ENCODE measurements at regions not wholly inside any gene's neighbourhood (a gene's known extent, or its start where the extent isn't known, plus 50 kb on each side); places are given as distances from the start of the nearest gene placed in this dataset.

GRCh38 chr10:6843481-6843881 is 263.4 kb upstream of the PRKCQ start:
- TF ChIP-seq CTCF (IDR thresholded peaks at IDR 0.05): no peak
- TF ChIP-seq EP300 (IDR thresholded peaks at IDR 0.05; ENCODE audit: low read depth): no peak
- TF ChIP-seq POLR2AphosphoS5 (IDR thresholded peaks at IDR 0.05): no peak
- TF ChIP-seq POLR2A (IDR thresholded peaks at IDR 0.05): no peak
- no peak overlapping the region for H3K27ac ChIP-seq
- H3K36me3 ChIP-seq: no peaks in the 10 kb centered on the region
- intact Hi-C loops (cut with DNase I; ENCODE audit: low total_unique reads) (no loop called here), in situ Hi-C loops (cut with MboI; ENCODE audit: low pct_ligation_motif_present in 1 of 4, low pct_unique_long_range_greater_than_20kb in 1 of 4, low sequenced_read_pairs in 3 of 4) (no loop called here)
- H3K9me3 ChIP-seq: peaks cover 0 to 5% of the 10 kb centered on the region in 2 donors
- WGBS, 2 donors (ENCODE audit: low coverage in 1 of 2): 83 to 86% methylated on average over 1 to 4 of the region's 4 CpGs
- DNase-seq: no peak
- H3K4me3 ChIP-seq: no peak overlapping the region
- H3K27me3 ChIP-seq: no peaks in the 10 kb centered on the region
- H3K4me1 ChIP-seq: no peaks in the 10 kb centered on the region

- Histone ChIP-seq H3K4me1 (no peaks in the 10 kb centered on the region), H3K27ac (no peak overlapping the region), H3K9me3 (peaks cover 0 to 5% of the 10 kb centered on the region in 2 donors), H3K27me3 (no peaks in the 10 kb centered on the region), H3K4me3 (no peak overlapping the region), H3K36me3 (no peaks in the 10 kb centered on the region)
- in situ Hi-C loops (cut with MboI; ENCODE audit: low pct_ligation_motif_present in 1 of 4, low pct_unique_long_range_greater_than_20kb in 1 of 4, low sequenced_read_pairs in 3 of 4): no loop called here
- 72 to 75% methylated on average over 1 of the region's 1 CpG for WGBS, 2 donors (ENCODE audit: low coverage in 1 of 2)
- intact Hi-C loops (cut with DNase I; ENCODE audit: low total_unique reads): no loop called here
- no peak for DNase-seq
- TF ChIP-seq EP300 (IDR thresholded peaks at IDR 0.05; ENCODE audit: low read depth) (no peak), CTCF (IDR thresholded peaks at IDR 0.05) (no peak), POLR2A (IDR thresholded peaks at IDR 0.05) (no peak), POLR2AphosphoS5 (IDR thresholded peaks at IDR 0.05) (no peak)
These were observed 262.6 kb upstream of the PRKCQ start for GRCh38 chr10:6842722-6843121.

GRCh38 chr10:6841761-6842160 is 261.7 kb upstream of the PRKCQ start:
- no peak for DNase-seq
- Histone ChIP-seq H3K36me3 (no peaks in the 10 kb centered on the region), H3K27me3 (no peaks in the 10 kb centered on the region), H3K4me1 (no peaks in the 10 kb centered on the region), H3K9me3 (peaks cover 0 to 5% of the 10 kb centered on the region in 2 donors), H3K27ac (no peak overlapping the region), H3K4me3 (no peak overlapping the region)
- no peak for TF ChIP-seq POLR2AphosphoS5 (IDR thresholded peaks at IDR 0.05)
- no peak for TF ChIP-seq POLR2A (IDR thresholded peaks at IDR 0.05)
- no peak for TF ChIP-seq EP300 (IDR thresholded peaks at IDR 0.05; ENCODE audit: low read depth)
- no peak for TF ChIP-seq CTCF (IDR thresholded peaks at IDR 0.05)
- WGBS, 2 donors (ENCODE audit: low coverage in 1 of 2): 68 to 92% methylated on average over 2 of the region's 2 CpGs
- intact Hi-C loops (cut with DNase I; ENCODE audit: low total_unique reads): no loop called here
- in situ Hi-C loops (cut with MboI; ENCODE audit: low pct_ligation_motif_present in 1 of 4, low pct_unique_long_range_greater_than_20kb in 1 of 4, low sequenced_read_pairs in 3 of 4): no loop called here

- no peaks in the 10 kb centered on the region for H3K27me3 ChIP-seq
- no peaks in the 10 kb centered on the region for H3K36me3 ChIP-seq
- no peak for DNase-seq
- no peaks in the 10 kb centered on the region for H3K4me1 ChIP-seq
- WGBS, 2 donors (ENCODE audit: low coverage in 1 of 2): 11 to 15% methylated on average over 2 of the region's 2 CpGs
- H3K9me3 ChIP-seq: peaks cover 0 to 5% of the 10 kb centered on the region in 2 donors
- intact Hi-C loops (cut with DNase I; ENCODE audit: low total_unique reads): no loop called here
- no peak overlapping the region for H3K4me3 ChIP-seq
- no peak overlapping the region for H3K27ac ChIP-seq
- TF ChIP-seq POLR2A (IDR thresholded peaks at IDR 0.05) (no peak), EP300 (IDR thresholded peaks at IDR 0.05; ENCODE audit: low read depth) (no peak), POLR2AphosphoS5 (IDR thresholded peaks at IDR 0.05) (no peak), CTCF (IDR thresholded peaks at IDR 0.05) (no peak)
- in situ Hi-C loops (cut with MboI; ENCODE audit: low pct_ligation_motif_present in 1 of 4, low pct_unique_long_range_greater_than_20kb in 1 of 4, low sequenced_read_pairs in 3 of 4): no loop called here
These were observed 260.7 kb upstream of the PRKCQ start for GRCh38 chr10:6840766-6841165.

Data from transverse colon (tissue), 4 donors.